GM18526 (cell line): ENCODE measurements at regions not wholly inside any gene's neighbourhood (a gene's known extent, or its start where the extent isn't known, plus 50 kb on each side); places are given as distances from the start of the nearest gene placed in this dataset.

Experiments
- POLR2A ChIP-seq: IDR thresholded peaks from 3 replicates; pipeline ENCODE4 v1.6.1; 2011; ENCODE audit not compliant: insufficient read length; ENCODE audit errors: extremely low read depth

GRCh38 chr13:33366469-33367062 is 81.0 kb upstream of the STARD13 start:
- no peak for TF ChIP-seq POLR2A

GRCh38 chr13:33367171-33367895 is 81.8 kb upstream of the STARD13 start:
- TF ChIP-seq POLR2A = no peak

GRCh38 chr13:33367926-33368325 is 82.4 kb upstream of the STARD13 start:
- no peak for TF ChIP-seq POLR2A

- TF ChIP-seq POLR2A = no peak
Measured at GRCh38 chr13:33369073-33369472, 83.5 kb upstream of the STARD13 start.

- no peak for TF ChIP-seq POLR2A
Measured at GRCh38 chr13:33372251-33372919, 86.8 kb upstream of the STARD13 start.

- no peak for TF ChIP-seq POLR2A
Measured at GRCh38 chr13:33373624-33374023, 88.1 kb upstream of the STARD13 start.

GRCh38 chr13:33375421-33375820 is 89.9 kb upstream of the STARD13 start:
- TF ChIP-seq POLR2A = no peak

- no peak for TF ChIP-seq POLR2A
Measured at GRCh38 chr13:33376212-33376611, 90.7 kb upstream of the STARD13 start.

GRCh38 chr13:33377411-33377810 is 91.9 kb upstream of the STARD13 start:
- TF ChIP-seq POLR2A = no peak

GRCh38 chr13:33377825-33378224 is 92.3 kb upstream of the STARD13 start:
- TF ChIP-seq POLR2A = no peak

GRCh38 chr13:33379608-33380007 is 94.1 kb upstream of the STARD13 start:
- no peak for TF ChIP-seq POLR2A

GRCh38 chr13:33380487-33381079 is 95.0 kb upstream of the STARD13 start:
- TF ChIP-seq POLR2A = no peak

- TF ChIP-seq POLR2A = no peak
Measured at GRCh38 chr13:33381180-33381579, 95.6 kb upstream of the STARD13 start.

- TF ChIP-seq POLR2A = no peak
Measured at GRCh38 chr13:33381906-33382305, 96.4 kb upstream of the STARD13 start.

- TF ChIP-seq POLR2A = no peak
Measured at GRCh38 chr13:33383724-33384577, 98.4 kb upstream of the STARD13 start.
